ENCODE measurements at regions not wholly inside any gene's neighbourhood (a gene's known extent, or its start where the extent isn't known, plus 50 kb on each side); places are given as distances from the start of the nearest gene placed in this dataset.
"Not testable (repeated sequence)": the region's sequence is repeated elsewhere in the genome, so short reads cannot be mapped to it uniquely, and the experiment has no call there.

GRCh38 chr13:65416784-65417183 lies 1813.4 kb downstream of the PCDH9 start:
- no peak overlapping the region for H3K4me3 ChIP-seq (ENCODE audit: low read length)
- no peak for TF ChIP-seq ZNF274 (IDR thresholded peaks at IDR 0.05; ENCODE audit: low read depth, low read length)

- TF ChIP-seq ZNF274 (IDR thresholded peaks at IDR 0.05; ENCODE audit: low read depth, low read length), result no peak
- H3K4me3 ChIP-seq (ENCODE audit: low read length), result no peak overlapping the region
Measured at GRCh38 chr13:65414187-65414586, 1815.9 kb downstream of the PCDH9 start.

- TF ChIP-seq ZNF274 (IDR thresholded peaks at IDR 0.05; ENCODE audit: low read depth, low read length), result no peak
Measured at GRCh38 chr13:65411521-65411920, 1818.6 kb downstream of the PCDH9 start.

GRCh38 chr13:65410791-65411190 lies 1819.3 kb downstream of the PCDH9 start:
- TF ChIP-seq ZNF274 (IDR thresholded peaks at IDR 0.05; ENCODE audit: low read depth, low read length), result no peak
- no peak overlapping the region for H3K4me3 ChIP-seq (ENCODE audit: low read length)

More at GRCh38 chr13:65411521-65411920, 1818.6 kb downstream of the PCDH9 start:
- H3K4me3 ChIP-seq (ENCODE audit: low read length), result no peak overlapping the region

- H3K4me3 ChIP-seq (ENCODE audit: low read length), result no peak overlapping the region
- no peak for TF ChIP-seq ZNF274 (IDR thresholded peaks at IDR 0.05; ENCODE audit: low read depth, low read length)
Measured at GRCh38 chr13:65401315-65401714, 1828.8 kb downstream of the PCDH9 start.

GRCh38 chr13:65400702-65401101 lies 1829.4 kb downstream of the PCDH9 start:
- TF ChIP-seq ZNF274 (IDR thresholded peaks at IDR 0.05; ENCODE audit: low read depth, low read length), result no peak
- H3K4me3 ChIP-seq (ENCODE audit: low read length), result no peak overlapping the region

- H3K4me3 ChIP-seq (ENCODE audit: low read length), result no peak overlapping the region
- TF ChIP-seq ZNF274 (IDR thresholded peaks at IDR 0.05; ENCODE audit: low read depth, low read length), result no peak
Measured at GRCh38 chr13:65387743-65388347, 1842.3 kb downstream of the PCDH9 start.

- no peak overlapping the region for H3K4me3 ChIP-seq (ENCODE audit: low read length)
- no peak for TF ChIP-seq ZNF274 (IDR thresholded peaks at IDR 0.05; ENCODE audit: low read depth, low read length)
Measured at GRCh38 chr13:65378943-65379519, 1851.1 kb downstream of the PCDH9 start.

GRCh38 chr13:65378484-65378883 lies 1851.7 kb downstream of the PCDH9 start:
- no peak overlapping the region for H3K4me3 ChIP-seq (ENCODE audit: low read length)
- no peak for TF ChIP-seq ZNF274 (IDR thresholded peaks at IDR 0.05; ENCODE audit: low read depth, low read length)

GRCh38 chr13:65368832-65369231 lies 1861.3 kb downstream of the PCDH9 start:
- no peak overlapping the region for H3K4me3 ChIP-seq (ENCODE audit: low read length)
- TF ChIP-seq ZNF274 (IDR thresholded peaks at IDR 0.05; ENCODE audit: low read depth, low read length), result no peak

- no peak overlapping the region for H3K4me3 ChIP-seq (ENCODE audit: low read length)
- no peak for TF ChIP-seq ZNF274 (IDR thresholded peaks at IDR 0.05; ENCODE audit: low read depth, low read length)
Measured at GRCh38 chr13:65353951-65354350, 1876.2 kb downstream of the PCDH9 start.

- not testable (repeated sequence) for H3K4me3 ChIP-seq (ENCODE audit: low read length)
Measured at GRCh38 chr13:65353150-65353549, 1877.0 kb downstream of the PCDH9 start.

GRCh38 chr13:65347420-65348030 lies 1882.6 kb downstream of the PCDH9 start:
- no peak overlapping the region for H3K4me3 ChIP-seq (ENCODE audit: low read length)
- no peak for TF ChIP-seq ZNF274 (IDR thresholded peaks at IDR 0.05; ENCODE audit: low read depth, low read length)

GRCh38 chr13:65343898-65344663 lies 1886.1 kb downstream of the PCDH9 start:
- TF ChIP-seq ZNF274 (IDR thresholded peaks at IDR 0.05; ENCODE audit: low read depth, low read length), result no peak

More at GRCh38 chr13:65343898-65344663, 1886.1 kb downstream of the PCDH9 start:
- H3K4me3 ChIP-seq (ENCODE audit: low read length), result no peak overlapping the region
